AG04450 (cell line): ENCODE measurements at regions not wholly inside any gene's neighbourhood (a gene's known extent, or its start where the extent isn't known, plus 50 kb on each side); places are given as distances from the start of the nearest gene placed in this dataset.

Source experiments
- CTCF ChIA-PET: fragments of 300-600, 350-600 bp; formaldehyde crosslinking; extraction: SDS; loops from one replicate; lab custom pipeline; 2022; ENCODE audit warnings: antibody characterized with exemption, inconsistent platforms; lab: Charles Lee
- POLR2A ChIA-PET: fragments of 350-600 bp; formaldehyde crosslinking; extraction: SDS; loops from one replicate; lab custom pipeline; 2021; ENCODE audit warnings: antibody characterized with exemption, inconsistent platforms; lab: Yijun Ruan, JAX
- DNase-seq: peaks from one replicate; pipeline ENCODE4 v3.0.0-alpha.2; 2011; ENCODE audit warnings: low read depth, low spot score
- H3K27ac ChIP-seq: one replicate; pipeline ENCODE4 v1.5.1; 2012; ENCODE audit warnings: low read depth, low read length, control low read depth
- H3K27me3 ChIP-seq: one replicate; pipeline ENCODE4 v1.6.0; 2012; ENCODE audit warnings: low read length; ENCODE audit not compliant: control insufficient read depth, insufficient read depth
- H3K4me3 ChIP-seq: 2 replicates; pipeline ENCODE4 v1.5.1; 2011; ENCODE audit warnings: mild to moderate bottlenecking, low read depth, low read length, control low read depth
- H3K9me3 ChIP-seq: 2 replicates; pipeline ENCODE4 v1.5.1; 2012; ENCODE audit warnings: low read length; ENCODE audit not compliant: control insufficient read depth, insufficient read depth
- CTCF ChIP-seq: IDR thresholded peaks from 2 replicates; pipeline ENCODE4 v1.5.1; 2011; ENCODE audit warnings: low read depth, low read length, control low read depth, inconsistent platforms

- H3K4me3 ChIP-seq = no peak overlapping the region
- H3K9me3 ChIP-seq = no peaks in the 10 kb centered on the region
- CTCF ChIA-PET = no interaction called here
- POLR2A ChIA-PET = no interaction called here
- H3K27ac ChIP-seq = no peak overlapping the region
- DNase-seq = no peak
- H3K27me3 ChIP-seq = no peaks in the 10 kb centered on the region
- TF ChIP-seq CTCF = no peak
Observed at GRCh38 chr5:97788369-97788768, 605.3 kb upstream of the RIOK2 start.

- H3K27ac ChIP-seq = no peak overlapping the region
- H3K27me3 ChIP-seq = no peaks in the 10 kb centered on the region
- peaks cover 8% of the 10 kb centered on the region for H3K9me3 ChIP-seq
- POLR2A ChIA-PET = no interaction called here
- no peak overlapping the region for H3K4me3 ChIP-seq
- DNase-seq = no peak
- no peak for TF ChIP-seq CTCF
- CTCF ChIA-PET = interaction anchor here (0.6 kb wide), 1 partner anchor 9 kb away, joined by 6 read pairs; no protein-coding TSS in a partner anchor
Observed at GRCh38 chr5:97797994-97798451, 615.0 kb upstream of the RIOK2 start.

GRCh38 chr5:97801461-97801860 is 618.4 kb upstream of the RIOK2 start:
- DNase-seq = no peak
- H3K27ac ChIP-seq = no peak overlapping the region
- CTCF ChIA-PET = no interaction called here
- no peaks in the 10 kb centered on the region for H3K27me3 ChIP-seq
- TF ChIP-seq CTCF = no peak
- H3K4me3 ChIP-seq = no peak overlapping the region
- peaks cover 8% of the 10 kb centered on the region for H3K9me3 ChIP-seq
- POLR2A ChIA-PET = no interaction called here

GRCh38 chr5:97820138-97820537 is 637.1 kb upstream of the RIOK2 start:
- POLR2A ChIA-PET = interaction anchor here (0.6 kb wide), 1 partner anchor 429 kb away, joined by 6 read pairs; no protein-coding TSS in a partner anchor
- CTCF ChIA-PET = no interaction called here
- H3K27me3 ChIP-seq = no peaks in the 10 kb centered on the region
- no peak overlapping the region for H3K4me3 ChIP-seq
- DNase-seq = no peak
- no peak overlapping the region for H3K27ac ChIP-seq
- TF ChIP-seq CTCF = no peak
- peaks cover 3% of the 10 kb centered on the region; the same call in 1 of the 2 replicates for H3K9me3 ChIP-seq

GRCh38 chr5:97832645-97833296 is 649.7 kb upstream of the RIOK2 start:
- H3K4me3 ChIP-seq = no peak overlapping the region
- ChIA-PET POLR2A (no interaction called here), CTCF (interaction anchor here (0.7 kb wide), 1 partner anchor 26 kb away, joined by 3 read pairs; no protein-coding TSS in a partner anchor)
- no peaks in the 10 kb centered on the region for H3K27me3 ChIP-seq
- no peak for DNase-seq
- no peak overlapping the region for H3K27ac ChIP-seq
- TF ChIP-seq CTCF = no peak
- H3K9me3 ChIP-seq = no peaks in the 10 kb centered on the region
